NOMO-1 (cell line): ENCODE measurements at regions not wholly inside any gene's neighbourhood (a gene's known extent, or its start where the extent isn't known, plus 50 kb on each side); places are given as distances from the start of the nearest gene placed in this dataset.

ENCODE experiments used
- DNase-seq, 2 experiments: peaks; one replicate each; lab custom pipeline; 2025; ENCODE audit not compliant: unreplicated experiment in 2 of 2; lab: John Stamatoyannopoulos, UW

- DNase-seq: no peak
Observed at GRCh38 chr1:61627365-61627764, 97.6 kb downstream of the TM2D1 start.

GRCh38 chr1:61626816-61627215, 98.1 kb downstream of the TM2D1 start:
- no peak for DNase-seq

GRCh38 chr1:61623852-61624251, 101.1 kb downstream of the TM2D1 start:
- DNase-seq: no peak

- peak; percentile 20 to 78 for DNase-seq
Observed at GRCh38 chr1:61620536-61620935, 104.4 kb downstream of the TM2D1 start.

GRCh38 chr1:61618755-61619154, 106.2 kb downstream of the TM2D1 start:
- no peak for DNase-seq

- no peak for DNase-seq
Observed at GRCh38 chr1:61618193-61618592, 106.7 kb downstream of the TM2D1 start.

- DNase-seq: no peak
Observed at GRCh38 chr1:61616830-61617229, 108.1 kb downstream of the TM2D1 start.

- peak; percentile 40 to 67 for DNase-seq
Observed at GRCh38 chr1:61612602-61613001, 112.3 kb downstream of the TM2D1 start.

- no peak for DNase-seq
Observed at GRCh38 chr1:61609040-61609439, 115.9 kb downstream of the TM2D1 start.

GRCh38 chr1:61607448-61607847, 117.5 kb downstream of the TM2D1 start:
- DNase-seq: no peak

- no peak for DNase-seq
Observed at GRCh38 chr1:61606448-61607312, 118.3 kb downstream of the TM2D1 start.

- no peak for DNase-seq
Observed at GRCh38 chr1:61605607-61606321, 119.2 kb downstream of the TM2D1 start.

GRCh38 chr1:61604684-61605083, 120.3 kb downstream of the TM2D1 start:
- DNase-seq: peak; percentile 45 to 76

GRCh38 chr1:61604261-61604660, 120.7 kb downstream of the TM2D1 start:
- no peak for DNase-seq

- no peak for DNase-seq
Observed at GRCh38 chr1:61602663-61603062, 122.3 kb downstream of the TM2D1 start.

- DNase-seq: no peak
Observed at GRCh38 chr1:61597601-61598000, 127.3 kb downstream of the TM2D1 start.

GRCh38 chr1:61593331-61593730, 131.6 kb downstream of the TM2D1 start:
- no peak for DNase-seq

GRCh38 chr1:61591351-61591750, 133.6 kb downstream of the TM2D1 start:
- DNase-seq: no peak

GRCh38 chr1:61588736-61589672, 135.9 kb downstream of the TM2D1 start:
- peak; percentile 37 to 65 for DNase-seq

GRCh38 chr1:61585714-61586113, 139.2 kb downstream of the TM2D1 start:
- DNase-seq: no peak

- peak in 1 of 2 experiments; percentile 7 for DNase-seq
Observed at GRCh38 chr1:61583703-61584102, 141.2 kb downstream of the TM2D1 start.
